ENCODE measurements at regions not wholly inside any gene's neighbourhood (a gene's known extent, or its start where the extent isn't known, plus 50 kb on each side); places are given as distances from the start of the nearest gene placed in this dataset.
"Not testable (repeated sequence)": the region's sequence is repeated elsewhere in the genome, so short reads cannot be mapped to it uniquely, and the experiment has no call there.

DNA sequence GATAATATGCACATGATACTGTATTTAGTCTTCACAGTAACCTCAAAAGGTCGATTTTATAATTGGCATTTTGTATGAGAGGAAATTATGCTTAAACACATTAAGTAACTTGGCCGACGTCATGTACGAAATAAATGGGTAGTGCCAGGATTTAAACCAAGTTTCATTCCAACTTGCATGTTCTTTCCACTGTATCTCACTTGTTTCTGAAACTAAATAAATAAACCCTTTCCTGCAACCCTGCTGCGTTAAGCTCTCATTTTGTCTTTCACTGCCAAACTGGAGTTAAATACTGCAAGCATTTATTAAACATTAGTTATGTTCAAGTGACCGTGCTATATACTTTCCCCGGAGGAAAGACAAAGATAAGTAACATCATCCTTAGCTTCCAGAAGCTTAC lies 293.9 kb upstream of the PRKD1 start:
- DNase-seq (ENCODE audit: low read depth in 2 of 2) = no peak

DNA sequence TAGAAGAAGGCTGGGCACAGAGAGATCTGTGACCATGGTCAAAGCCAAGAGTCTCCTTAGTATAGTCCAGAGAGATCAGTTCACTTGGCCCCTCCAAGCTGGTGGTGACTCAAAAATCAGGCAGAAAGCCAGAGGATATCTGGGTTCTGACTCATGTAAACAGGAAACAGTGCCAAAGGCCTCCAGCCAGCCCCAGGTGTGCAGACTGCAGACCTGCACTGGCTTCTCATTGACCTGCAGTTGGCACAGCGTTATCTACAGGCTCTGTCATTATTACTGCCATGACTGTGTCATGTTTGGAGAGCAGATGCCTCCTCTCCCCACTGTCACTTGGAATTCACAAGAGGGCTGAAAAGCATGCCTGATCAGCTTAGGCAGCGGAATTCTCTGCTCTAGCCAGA lies 295.7 kb upstream of the PRKD1 start:
- DNase-seq (ENCODE audit: low read depth in 2 of 2) = no peak

DNA sequence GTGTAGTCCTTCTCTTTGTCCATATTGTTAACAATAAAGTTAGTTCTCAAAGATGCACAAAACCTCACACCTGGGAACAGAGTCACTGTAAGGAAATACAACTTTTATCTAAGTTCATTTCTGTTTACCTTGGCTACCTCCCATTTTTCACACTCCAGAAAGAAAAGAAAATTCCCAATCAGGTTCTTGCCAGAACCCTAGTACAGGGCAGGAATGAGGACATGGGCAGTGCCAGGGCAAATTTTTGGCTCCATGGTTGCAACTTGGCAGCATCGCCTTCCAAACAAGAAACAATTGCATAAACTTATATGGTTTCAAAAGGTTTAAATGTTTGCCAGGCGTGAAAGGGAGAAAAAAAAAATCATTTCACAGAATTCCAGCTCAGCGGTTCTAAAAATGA lies 296.3 kb upstream of the PRKD1 start:
- no peak for DNase-seq (ENCODE audit: low read depth in 2 of 2)

DNA sequence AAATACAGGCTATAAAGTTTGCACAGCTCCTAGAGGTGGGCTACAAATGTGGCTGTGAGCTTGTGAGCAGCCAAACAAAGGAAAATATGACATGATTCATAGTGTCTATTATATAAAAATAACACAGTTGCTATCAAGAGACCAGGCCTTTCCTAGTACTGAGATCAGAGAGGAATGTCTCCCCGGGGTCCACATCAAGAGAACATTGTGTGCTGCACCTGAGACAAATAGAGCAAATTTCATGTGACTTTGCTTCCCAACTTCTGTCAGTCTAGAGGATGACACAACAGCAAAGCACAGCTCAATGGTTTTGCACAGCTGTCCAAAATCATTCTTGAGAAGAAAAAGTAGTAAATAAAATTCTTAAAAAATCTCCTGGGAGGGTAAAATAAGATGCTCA lies 297.5 kb upstream of the PRKD1 start:
- no peak for DNase-seq (ENCODE audit: low read depth in 2 of 2)

DNA sequence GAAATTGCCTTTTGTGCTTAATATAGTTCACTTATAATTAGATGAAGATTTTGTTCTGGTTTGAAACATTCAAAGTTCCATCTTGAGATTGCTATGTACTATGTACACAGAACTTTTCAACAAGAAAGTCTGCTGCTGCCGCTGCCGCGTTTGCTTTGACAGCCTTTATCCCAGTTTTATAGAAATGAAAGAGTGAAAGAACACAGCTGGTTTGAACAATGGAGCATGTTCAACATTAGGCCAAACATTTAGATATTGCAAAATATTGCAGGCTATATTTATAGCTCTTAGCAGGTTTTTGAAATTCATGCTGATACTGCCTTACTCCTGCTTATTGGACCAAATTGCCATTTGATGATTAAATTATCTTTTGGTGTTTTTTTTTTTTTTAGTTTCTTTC lies 299.8 kb upstream of the PRKD1 start:
- no peak for DNase-seq (ENCODE audit: low read depth in 2 of 2)

DNA sequence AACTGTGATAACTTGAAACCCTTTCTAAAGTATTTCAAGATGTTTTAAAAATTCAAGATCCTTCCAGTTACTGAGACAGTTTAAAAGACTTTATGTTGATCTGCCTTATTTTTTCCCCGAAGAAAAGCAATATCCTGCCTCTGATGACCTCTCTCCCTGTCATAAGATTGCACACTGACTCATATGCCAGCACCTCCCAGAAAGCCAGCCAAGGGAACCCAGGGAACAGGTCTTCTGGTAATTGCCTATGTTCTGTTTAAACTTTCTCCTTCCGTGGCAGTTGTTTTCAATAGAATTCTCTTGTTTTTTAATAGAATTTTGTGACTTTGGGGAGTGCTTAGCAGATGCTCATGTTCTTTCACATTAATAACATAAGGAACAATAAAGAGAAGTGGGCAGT lies 300.2 kb upstream of the PRKD1 start:
- DNase-seq (ENCODE audit: low read depth in 2 of 2) = no peak

DNA sequence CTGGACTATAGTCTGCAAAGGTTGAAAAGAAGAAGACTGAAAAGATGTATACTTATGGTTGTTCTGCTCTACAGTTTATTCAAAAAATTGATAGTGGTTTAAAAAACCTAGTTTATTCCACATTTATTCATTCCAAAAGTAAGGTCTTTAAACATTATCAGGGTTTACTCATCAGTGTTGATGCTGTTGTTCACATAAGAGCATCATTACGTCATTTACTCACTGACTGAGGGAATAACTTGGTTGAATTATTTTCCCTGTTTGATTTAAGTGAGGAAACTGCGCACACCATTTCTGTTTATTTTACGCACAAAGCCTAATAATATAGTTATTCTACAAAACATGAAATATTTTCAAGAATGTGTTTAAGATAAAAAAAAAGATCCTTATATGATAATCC lies 303.1 kb upstream of the PRKD1 start:
- no peak for DNase-seq (ENCODE audit: low read depth in 2 of 2)

DNA sequence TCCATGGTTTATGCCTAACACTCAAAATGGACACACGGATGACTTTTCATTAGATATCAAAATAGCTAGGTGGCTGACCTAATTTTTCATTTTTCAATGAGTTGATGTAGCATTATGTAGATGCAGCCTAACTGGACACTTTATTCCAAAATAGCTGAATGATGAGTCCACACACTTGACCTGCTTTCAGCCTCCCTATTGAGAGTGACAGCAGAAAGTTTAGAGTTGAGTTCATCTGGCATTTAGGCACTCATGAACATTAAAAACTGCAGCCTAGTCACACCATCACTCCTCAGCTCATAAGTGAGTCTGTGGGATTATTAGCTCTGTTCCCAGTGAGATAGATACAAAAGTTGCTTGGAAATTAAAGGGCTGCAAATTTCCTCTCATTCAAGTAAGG lies 307.3 kb upstream of the PRKD1 start:
- DNase-seq (ENCODE audit: low read depth in 2 of 2) = no peak

DNA sequence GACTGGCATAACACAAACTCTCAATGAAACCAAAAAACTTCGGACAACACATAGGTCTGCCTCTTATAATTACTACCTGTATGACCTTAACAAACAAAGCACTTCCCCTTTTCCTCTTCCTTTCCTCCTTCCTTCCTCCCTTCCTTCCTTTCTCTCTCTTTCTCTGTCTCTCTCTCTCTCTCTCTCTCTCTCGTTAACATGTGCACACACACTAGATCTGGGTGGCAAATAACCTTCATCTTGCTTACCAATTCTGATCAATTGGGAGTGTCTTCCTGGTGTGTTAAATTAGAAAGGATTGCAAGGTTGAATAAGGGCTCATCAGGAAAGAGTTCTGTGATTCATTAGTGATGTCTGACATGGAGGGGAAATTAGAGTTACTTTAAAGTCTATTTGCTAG lies 307.8 kb upstream of the PRKD1 start:
- DNase-seq (ENCODE audit: low read depth in 2 of 2) = no peak

DNA sequence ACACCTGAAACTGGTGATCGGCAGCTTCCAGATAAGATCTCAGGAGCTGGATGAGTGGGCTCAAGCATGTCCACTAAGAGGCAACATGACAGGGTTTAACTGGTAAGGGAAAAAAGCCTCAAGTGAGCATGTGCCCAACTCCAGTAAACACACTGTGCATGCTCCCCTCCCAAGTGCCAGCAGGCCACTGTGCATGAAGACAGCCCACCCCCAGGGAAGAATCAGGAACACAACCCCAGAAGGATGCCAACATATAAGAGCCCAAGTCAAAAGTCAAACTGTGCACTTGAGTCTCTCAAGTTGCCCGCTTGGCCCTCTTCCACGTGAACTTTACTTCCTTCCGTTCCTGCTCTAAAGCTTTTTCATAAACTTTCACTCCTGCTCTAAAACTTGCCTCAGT lies 311.3 kb upstream of the PRKD1 start:
- no peak for DNase-seq (ENCODE audit: low read depth in 2 of 2)

DNA sequence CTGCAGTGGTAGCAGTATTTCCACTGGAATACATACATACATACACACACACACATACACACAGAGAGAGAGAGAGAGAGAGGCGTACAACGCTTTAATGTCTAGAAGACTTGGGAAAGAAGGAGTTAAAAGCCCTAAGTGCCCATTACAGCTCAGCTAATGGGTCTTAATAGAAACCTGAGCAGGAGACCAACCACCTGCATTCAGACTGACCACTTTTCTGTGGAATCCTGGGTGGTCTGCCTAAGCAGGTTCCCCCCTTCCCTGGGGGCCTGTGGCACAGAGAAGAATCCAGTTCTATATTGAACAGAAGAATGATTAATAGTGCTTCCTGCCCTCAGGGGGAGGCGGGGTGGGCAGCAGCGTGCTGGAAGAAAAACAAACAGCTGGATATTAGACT lies 312.4 kb upstream of the PRKD1 start:
- DNase-seq (ENCODE audit: low read depth in 2 of 2) = no peak

DNA sequence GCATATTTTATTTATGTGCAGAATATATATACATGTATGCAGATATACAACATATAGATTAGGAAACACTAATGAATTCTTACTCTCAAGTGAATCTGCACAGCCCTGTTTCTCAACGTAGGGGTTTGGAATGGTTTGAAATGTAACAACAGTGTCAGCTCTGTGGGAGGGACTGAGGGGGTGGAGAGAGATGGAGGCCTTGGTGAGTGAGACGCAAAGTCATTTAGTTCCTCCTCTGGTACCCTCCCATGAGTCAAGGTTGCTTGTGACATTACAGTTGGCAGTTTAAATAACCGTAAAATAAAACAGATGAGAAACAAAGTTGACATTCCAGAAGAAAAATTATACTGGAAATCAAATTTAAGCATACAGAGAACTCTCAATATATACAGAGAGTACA lies 313.0 kb upstream of the PRKD1 start:
- DNase-seq (ENCODE audit: low read depth in 2 of 2) = no peak

DNA sequence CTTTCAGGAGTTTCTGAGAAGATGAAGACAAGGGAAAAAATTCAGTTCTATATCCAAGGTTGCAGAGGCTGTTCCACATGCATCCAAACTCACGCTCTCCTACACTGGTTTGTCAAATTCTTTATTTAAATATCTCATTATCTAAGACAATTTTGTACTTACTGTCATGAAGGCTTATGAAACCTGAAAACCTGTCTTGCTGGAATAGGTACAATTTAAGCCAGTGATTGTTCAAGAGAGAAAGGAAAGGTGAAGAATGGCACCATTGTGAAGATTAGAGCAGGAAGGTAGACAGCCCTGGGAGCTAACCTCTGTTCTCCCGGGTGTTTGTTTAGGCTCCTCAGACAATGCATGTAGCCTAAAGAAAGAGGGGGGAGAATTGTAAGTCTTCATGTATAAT lies 315.1 kb upstream of the PRKD1 start:
- DNase-seq (ENCODE audit: low read depth in 2 of 2) = no peak

DNA sequence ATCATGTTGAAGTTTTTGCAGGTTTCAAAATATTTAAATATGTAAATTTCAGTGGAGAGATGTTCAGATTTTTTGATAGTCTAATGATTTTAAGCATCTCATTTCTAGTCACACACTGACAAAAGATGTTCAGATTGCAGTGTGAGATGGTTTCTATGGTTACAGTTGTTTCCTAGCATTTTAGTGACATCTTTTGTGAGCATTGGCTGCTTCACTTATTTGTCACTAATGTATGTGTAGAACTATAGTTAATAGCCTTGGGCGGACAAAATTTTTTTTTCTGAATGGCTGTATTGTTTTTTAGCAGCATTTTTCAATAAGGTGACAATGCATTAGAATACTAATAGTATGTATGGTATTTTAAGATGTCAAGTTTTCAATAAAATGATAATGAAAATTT lies 315.6 kb upstream of the PRKD1 start:
- DNase-seq (ENCODE audit: low read depth in 2 of 2) = no peak

DNA sequence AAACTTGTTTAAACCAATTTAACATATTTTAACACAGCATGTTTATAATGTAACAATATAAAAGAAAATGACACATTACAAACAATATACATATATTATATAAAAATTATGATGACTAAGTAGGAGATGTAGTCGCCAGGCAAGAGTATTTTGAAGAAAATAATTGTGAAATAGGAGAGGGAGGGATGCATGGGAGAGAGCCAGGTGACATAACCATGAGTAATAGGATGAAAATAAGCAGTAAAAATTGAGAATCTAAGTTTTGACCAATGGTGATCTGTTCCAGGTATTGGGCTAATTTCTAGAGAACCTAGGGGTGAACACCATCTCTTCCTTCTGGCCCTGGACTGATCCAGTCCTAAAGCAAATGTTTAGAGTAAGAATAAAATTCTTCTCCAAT lies 315.2 kb upstream of the G2E3 start:
- no peak for DNase-seq (ENCODE audit: low read depth in 2 of 2)

DNA sequence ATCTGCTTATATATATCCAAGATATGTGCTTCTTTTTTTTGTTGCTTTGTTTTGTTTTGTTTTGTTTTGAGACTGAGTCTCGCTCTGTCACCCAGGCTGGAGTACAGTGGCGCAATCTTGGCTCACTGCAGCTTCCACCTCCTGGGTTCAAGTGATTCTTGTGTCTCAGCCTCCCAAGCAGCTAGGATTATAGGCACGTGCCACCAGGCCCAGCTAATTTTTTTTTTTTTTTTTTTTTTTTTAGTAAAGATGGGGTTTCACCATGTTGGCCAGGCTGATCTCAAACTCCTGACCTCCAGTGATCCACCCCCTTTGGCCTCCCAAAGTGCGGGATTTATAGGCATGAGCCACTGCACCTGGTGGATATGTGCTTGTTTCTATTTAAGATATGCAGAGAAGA lies 314.6 kb upstream of the G2E3 start:
- DNase-seq (ENCODE audit: low read depth in 2 of 2) = not testable (repeated sequence)

DNA sequence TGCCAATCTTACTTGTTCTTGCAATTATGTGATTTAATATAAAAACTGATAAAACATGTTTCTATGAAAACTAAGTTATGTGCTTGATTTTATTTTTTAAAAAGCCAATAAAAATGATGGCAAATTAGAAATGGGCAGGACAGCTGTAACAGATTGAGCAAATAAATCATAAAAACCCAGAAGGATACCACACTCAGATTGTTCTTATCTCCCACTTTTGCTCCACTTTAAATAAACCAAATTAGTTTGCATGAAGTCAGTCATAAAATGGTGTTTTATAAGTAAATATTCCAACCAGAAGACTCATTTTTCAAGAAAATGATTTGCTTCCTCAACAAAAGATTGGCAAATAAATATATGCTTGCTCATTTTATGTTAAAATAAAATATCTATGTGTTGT lies 307.9 kb upstream of the G2E3 start:
- DNase-seq (ENCODE audit: low read depth in 2 of 2) = no peak

DNA sequence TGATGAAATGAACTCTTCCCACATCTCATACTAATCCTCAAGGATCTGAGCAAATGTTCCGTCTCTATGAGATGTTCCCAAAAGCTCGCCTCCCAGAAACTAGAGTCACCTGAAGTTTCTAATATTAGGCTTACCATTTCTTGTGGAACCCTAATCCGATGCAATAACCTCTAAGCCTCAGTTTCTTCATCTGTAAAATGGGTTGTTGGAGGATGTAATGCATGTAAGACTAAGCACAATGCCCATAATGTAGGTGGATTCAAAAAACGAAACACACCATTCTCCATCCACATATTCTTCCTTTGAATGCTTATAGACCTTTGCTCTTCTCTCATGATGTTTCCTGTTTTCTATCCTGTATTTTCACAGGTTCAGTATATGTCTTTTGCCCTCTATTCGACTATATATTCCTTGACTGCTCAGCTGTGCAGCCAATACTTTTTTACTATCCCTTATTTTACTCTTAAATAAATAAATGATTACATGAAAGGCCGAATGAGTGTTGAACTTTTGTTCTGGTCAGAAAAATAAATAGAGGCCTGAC lies 307.3 kb upstream of the G2E3 start:
- DNase-seq (ENCODE audit: low read depth in 2 of 2) = no peak

DNA sequence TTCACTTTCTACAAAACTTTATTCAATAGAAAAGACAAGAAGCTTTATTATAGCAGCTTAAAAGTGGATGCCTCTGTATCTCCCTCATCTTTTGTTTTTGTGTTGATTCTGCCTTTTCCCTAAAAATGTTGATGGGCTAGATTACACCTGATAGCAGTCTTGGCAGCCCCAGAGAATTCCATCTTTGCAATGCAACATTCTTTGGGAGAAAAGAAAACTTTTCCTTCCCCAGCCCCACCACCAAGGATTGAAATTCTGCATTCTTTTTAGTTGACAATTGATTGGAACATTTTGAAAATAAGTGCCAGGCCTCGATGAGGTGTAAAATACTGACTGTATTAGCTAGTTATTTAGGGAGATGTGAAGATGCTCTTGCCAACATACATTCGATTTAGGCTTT lies 306.8 kb upstream of the G2E3 start:
- no peak for DNase-seq (ENCODE audit: low read depth in 2 of 2)

DNA sequence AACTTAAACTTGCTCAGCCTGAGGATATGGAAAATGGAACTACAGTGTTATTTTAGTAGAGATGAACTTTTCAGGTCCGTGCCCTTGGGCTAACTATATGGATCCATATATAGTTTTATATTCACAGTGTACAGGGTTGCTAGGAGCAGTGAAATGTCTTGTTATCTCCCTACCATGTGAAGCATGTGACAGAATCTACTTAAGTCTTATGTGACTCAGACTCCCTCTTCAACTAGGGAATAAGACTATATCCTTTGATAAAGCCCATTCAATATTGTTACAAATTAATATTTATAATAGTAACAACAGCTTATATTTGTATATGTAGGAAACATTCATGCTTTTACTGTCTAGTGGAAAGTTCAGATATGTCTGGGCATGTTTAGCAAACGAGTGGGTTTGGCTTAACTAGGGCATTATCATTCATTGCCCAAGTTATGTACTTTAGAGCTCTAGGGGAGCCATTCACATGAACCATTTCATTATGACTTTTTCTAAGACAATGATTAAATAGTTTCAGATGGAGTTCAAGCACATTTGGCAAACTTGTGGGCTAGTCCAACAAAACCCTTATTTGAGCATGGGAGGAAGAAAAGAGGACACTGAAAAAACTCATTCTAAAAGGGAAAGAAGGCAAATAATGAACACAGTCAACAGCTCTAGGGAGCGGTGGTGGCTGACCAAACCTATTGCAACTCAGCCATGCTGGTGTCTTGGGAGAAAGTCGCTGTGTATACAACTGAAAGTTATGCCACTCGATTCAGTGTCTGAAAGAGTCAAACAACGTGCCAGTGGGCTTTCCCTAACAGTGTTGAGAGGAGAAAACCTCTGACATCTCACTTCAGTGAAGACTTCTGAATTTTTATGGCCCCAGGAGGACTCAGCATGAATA lies 305.9 kb upstream of the G2E3 start:
- no peak for DNase-seq (ENCODE audit: low read depth in 2 of 2)

DNA sequence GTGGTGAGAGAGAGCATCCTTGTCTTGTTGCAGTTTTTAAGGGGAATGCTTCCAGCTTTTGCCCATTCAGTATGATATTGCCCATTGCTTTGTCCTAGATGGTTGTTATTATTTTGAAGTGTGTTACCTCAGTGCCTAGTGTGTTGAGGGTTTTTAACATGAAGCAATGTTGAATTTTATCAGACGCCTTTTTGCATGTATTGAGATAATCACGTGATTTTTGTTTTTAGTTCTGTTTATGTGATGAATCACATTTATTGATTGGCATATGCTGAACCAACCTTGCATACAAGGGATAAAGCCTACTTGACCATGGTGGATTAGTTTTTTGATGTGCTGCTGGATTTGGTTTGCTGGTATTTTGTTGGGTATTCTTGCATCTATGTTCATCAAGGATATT lies 302.3 kb upstream of the G2E3 start:
- DNase-seq (ENCODE audit: low read depth in 2 of 2) = no peak

DNA sequence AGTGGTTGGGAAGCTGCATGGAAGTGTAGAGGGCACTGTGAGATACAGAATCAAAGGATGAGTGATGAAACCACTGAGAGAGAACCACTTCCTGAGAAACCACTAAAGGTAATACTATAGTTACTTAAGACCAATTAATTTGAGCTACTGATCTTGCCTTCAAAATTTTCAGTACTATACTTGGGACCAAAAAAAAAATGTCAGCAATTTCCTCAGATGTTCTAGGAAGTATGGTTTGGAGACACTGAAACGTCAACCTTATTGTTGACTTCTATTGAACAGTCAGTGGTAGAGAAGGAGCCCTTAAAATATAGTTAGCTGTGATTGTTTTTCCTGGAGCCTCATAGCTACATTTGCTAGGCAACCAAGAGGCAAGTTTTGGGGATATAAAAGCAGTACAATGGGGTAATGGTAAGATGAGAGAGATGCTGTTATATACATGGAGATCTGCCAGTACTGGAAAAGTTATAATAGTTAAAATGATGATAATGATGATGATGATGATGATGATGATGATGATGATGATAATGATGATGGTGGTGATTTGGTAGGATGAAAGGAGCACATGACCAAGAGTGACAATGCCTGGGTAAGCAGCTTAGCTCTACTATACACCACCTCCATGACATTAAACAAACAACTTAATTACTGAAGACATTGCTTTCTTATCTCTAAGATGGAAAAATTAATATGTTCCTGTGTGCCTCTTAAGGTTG lies 300.9 kb upstream of the G2E3 start:
- no peak for DNase-seq (ENCODE audit: low read depth in 2 of 2)
